Epithelial cell of esophagus (primary cell): ENCODE measurements at regions not wholly inside any gene's neighbourhood (a gene's known extent, or its start where the extent isn't known, plus 50 kb on each side); places are given as distances from the start of the nearest gene placed in this dataset.
A peak's percentile ranks its signal among the peaks of the same experiment; 100 is the strongest.

ENCODE experiments used
- DNase-seq: peaks from one replicate; pipeline ENCODE4 v3.0.0; 2010; ENCODE audit warnings: low read depth
- H3K4me3 ChIP-seq: 2 replicates; pipeline ENCODE4 v1.5.1; 2011; ENCODE audit warnings: mild to moderate bottlenecking, low read length, control low read depth
- CTCF ChIP-seq: IDR thresholded peaks from 2 replicates; pipeline ENCODE4 v1.5.1; 2011; ENCODE audit warnings: low read depth, mild to moderate bottlenecking, low read length, control low read depth, inconsistent platforms; ENCODE audit not compliant: insufficient read depth; ENCODE audit errors: missing control alignments

- H3K4me3 ChIP-seq = no peak overlapping the region
- no peak for TF ChIP-seq CTCF
- no peak for DNase-seq
Measured at GRCh38 chr21:43281661-43282357, 113.0 kb downstream of the CRYAA start.

GRCh38 chr21:43280949-43281633, 112.3 kb downstream of the CRYAA start:
- no peak overlapping the region for H3K4me3 ChIP-seq
- DNase-seq = no peak
- TF ChIP-seq CTCF = no peak

GRCh38 chr21:43279578-43279894, 110.7 kb downstream of the CRYAA start:
- no peak for TF ChIP-seq CTCF
- DNase-seq = no peak

GRCh38 chr21:43278766-43279577, 110.2 kb downstream of the CRYAA start:
- DNase-seq = no peak

More at GRCh38 chr21:43279578-43279894, 110.7 kb downstream of the CRYAA start:
- H3K4me3 ChIP-seq = no peak overlapping the region

GRCh38 chr21:43278359-43278758, 109.6 kb downstream of the CRYAA start:
- H3K4me3 ChIP-seq = no peak overlapping the region
- no peak for TF ChIP-seq CTCF
- peak; percentile 36 for DNase-seq

More at GRCh38 chr21:43278766-43279577, 110.2 kb downstream of the CRYAA start:
- no peak for TF ChIP-seq CTCF
- no peak overlapping the region for H3K4me3 ChIP-seq

GRCh38 chr21:43277481-43278351, 108.9 kb downstream of the CRYAA start:
- no peak for TF ChIP-seq CTCF
- peak; percentile 22 for DNase-seq
- no peak overlapping the region for H3K4me3 ChIP-seq
